Muscle layer of duodenum (tissue), 2 donors: ENCODE measurements at regions not wholly inside any gene's neighbourhood (a gene's known extent, or its start where the extent isn't known, plus 50 kb on each side); places are given as distances from the start of the nearest gene placed in this dataset.
"Not testable (repeated sequence)": the region's sequence is repeated elsewhere in the genome, so short reads cannot be mapped to it uniquely, and the experiment has no call there.

Experiments
- H3K27ac ChIP-seq: one replicate; pipeline ENCODE4 v1.7.0; 2013; ENCODE audit warnings: mild to moderate bottlenecking, low read length
- H3K27me3 ChIP-seq: one replicate; pipeline ENCODE4 v1.7.0; 2013; ENCODE audit warnings: low read depth, mild to moderate bottlenecking, control low read depth, low read length
- H3K36me3 ChIP-seq, 2 donors: one replicate each; pipeline ENCODE4 v1.7.0; 2013; ENCODE audit warnings: low read length in 2 of 2, control low read depth in 1 of 2, mild to moderate bottlenecking in 1 of 2; ENCODE audit not compliant: insufficient read depth in 2 of 2, control insufficient read depth in 1 of 2
- H3K4me1 ChIP-seq, 2 donors: one replicate each; pipeline ENCODE4 v1.7.0; 2013; ENCODE audit warnings: low read length in 2 of 2, mild to moderate bottlenecking in 2 of 2, control low read depth in 1 of 2, moderate library complexity in 1 of 2; ENCODE audit not compliant: insufficient read depth in 2 of 2, control insufficient read depth in 1 of 2
- H3K4me3 ChIP-seq, 2 donors: one replicate each; pipeline ENCODE4 v1.7.0; 2013; ENCODE audit warnings: low read length in 2 of 2, low read depth in 1 of 2, mild to moderate bottlenecking in 1 of 2
- H3K9me3 ChIP-seq, 2 donors: one replicate each; pipeline ENCODE4 v1.7.0; 2013; ENCODE audit warnings: low read length in 2 of 2, control low read depth in 1 of 2, mild to moderate bottlenecking in 1 of 2; ENCODE audit not compliant: control insufficient read depth in 1 of 2
- donor health status: healthy.

GRCh38 chr19:30287259-30287658 lies 84.9 kb upstream of the ZNF536 start:
- Histone ChIP-seq H3K36me3 (no peaks in the 10 kb centered on the region), H3K4me1 (no peaks in the 10 kb centered on the region), H3K27me3 (no peaks in the 10 kb centered on the region), H3K27ac (no peak overlapping the region), H3K9me3 (no peaks in the 10 kb centered on the region), H3K4me3 (no peak overlapping the region)

DNA sequence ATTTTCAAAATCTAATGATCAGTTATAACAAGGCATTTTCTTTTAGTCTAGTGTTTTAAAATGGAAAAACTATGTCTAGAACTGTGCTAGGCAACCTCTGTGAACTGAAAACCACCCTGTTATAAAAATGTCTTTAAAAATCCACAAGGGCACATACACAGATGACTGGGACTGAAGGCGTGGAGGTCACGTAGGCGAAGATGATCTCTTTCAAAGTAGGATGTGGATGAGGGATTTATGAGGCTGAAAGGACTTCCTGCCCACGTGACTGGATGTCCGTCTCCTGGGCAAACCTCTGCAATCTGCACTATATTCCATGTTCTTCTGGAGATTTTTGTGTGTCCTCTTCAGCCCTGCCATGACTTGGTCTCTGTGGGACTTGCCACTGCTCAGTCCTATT lies 84.2 kb upstream of the ZNF536 start:
- no peaks in the 10 kb centered on the region for H3K36me3 ChIP-seq
- H3K4me1 ChIP-seq, result no peaks in the 10 kb centered on the region
- H3K27me3 ChIP-seq, result no peaks in the 10 kb centered on the region
- H3K4me3 ChIP-seq, result no peak overlapping the region
- H3K9me3 ChIP-seq, result no peaks in the 10 kb centered on the region
- no peak overlapping the region for H3K27ac ChIP-seq

- Histone ChIP-seq H3K27me3 (no peaks in the 10 kb centered on the region), H3K9me3 (no peaks in the 10 kb centered on the region), H3K27ac (no peak overlapping the region), H3K4me3 (no peak overlapping the region), H3K4me1 (no peaks in the 10 kb centered on the region), H3K36me3 (no peaks in the 10 kb centered on the region)
Measured at GRCh38 chr19:30288911-30289310, 83.3 kb upstream of the ZNF536 start.

DNA sequence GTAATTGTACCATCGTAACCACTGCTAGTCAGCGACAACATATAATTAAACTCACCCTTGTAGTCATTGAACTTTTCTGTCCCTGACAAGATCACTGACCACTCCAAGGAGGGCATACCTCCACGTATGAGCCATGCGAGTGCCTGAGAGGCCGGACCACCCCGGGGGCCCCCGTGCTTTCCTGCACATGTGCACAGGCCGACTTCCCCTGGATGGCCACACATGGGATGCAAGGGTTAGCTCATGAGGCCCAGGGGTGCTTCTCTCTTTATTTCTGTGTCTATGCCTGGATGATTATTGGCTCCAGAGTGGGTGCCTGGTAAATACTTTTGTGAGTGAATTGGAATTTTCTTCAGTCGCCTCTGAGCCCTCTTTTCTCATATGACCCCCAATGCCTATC lies 82.8 kb upstream of the ZNF536 start:
- Histone ChIP-seq H3K27me3 (no peaks in the 10 kb centered on the region), H3K4me3 (no peak overlapping the region), H3K27ac (no peak overlapping the region), H3K4me1 (no peaks in the 10 kb centered on the region), H3K9me3 (no peaks in the 10 kb centered on the region), H3K36me3 (no peaks in the 10 kb centered on the region)

GRCh38 chr19:30290805-30291204 lies 81.4 kb upstream of the ZNF536 start:
- not testable (repeated sequence) for H3K9me3 ChIP-seq, H3K27me3 ChIP-seq, H3K4me3 ChIP-seq, H3K36me3 ChIP-seq, H3K27ac ChIP-seq, H3K4me1 ChIP-seq

DNA sequence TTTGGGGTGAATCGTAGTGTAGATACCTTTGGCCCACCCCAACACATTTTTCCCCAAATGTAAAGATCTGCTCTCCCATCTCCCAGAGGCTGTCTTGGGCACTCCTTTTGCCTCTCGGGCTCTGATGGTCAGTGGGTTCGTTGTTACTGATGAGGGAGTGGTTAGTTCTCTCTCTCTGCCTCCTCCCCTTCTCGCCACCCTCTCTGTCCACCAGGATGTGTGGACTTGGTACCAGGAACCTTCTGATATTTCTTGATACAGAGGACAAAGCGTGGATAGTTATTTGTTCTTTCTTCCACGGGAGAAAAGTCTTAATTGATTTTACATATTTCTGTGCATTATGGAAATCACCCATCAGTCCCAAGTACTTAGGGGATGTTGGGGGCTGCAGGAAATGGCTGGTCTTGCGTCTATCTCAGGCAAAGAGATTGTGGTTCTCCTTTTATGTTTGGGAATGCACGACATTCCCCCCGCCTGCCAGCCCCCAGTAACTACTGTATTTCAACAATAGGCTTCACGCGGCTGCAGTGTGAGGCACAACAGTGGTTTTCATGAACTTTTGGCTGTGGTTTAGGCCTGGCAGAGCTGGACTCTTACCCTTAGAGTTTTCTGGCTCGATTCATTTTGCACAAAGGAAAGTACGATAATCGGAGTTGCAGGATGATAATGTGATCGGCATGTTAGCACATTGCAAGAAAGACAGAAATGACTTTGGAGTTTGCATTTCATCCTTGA lies 79.0 kb upstream of the ZNF536 start:
- Histone ChIP-seq H3K27ac (no peak overlapping the region), H3K36me3 (no peaks in the 10 kb centered on the region), H3K9me3 (no peaks in the 10 kb centered on the region), H3K4me1 (no peaks in the 10 kb centered on the region), H3K4me3 (no peak overlapping the region), H3K27me3 (no peaks in the 10 kb centered on the region)

DNA sequence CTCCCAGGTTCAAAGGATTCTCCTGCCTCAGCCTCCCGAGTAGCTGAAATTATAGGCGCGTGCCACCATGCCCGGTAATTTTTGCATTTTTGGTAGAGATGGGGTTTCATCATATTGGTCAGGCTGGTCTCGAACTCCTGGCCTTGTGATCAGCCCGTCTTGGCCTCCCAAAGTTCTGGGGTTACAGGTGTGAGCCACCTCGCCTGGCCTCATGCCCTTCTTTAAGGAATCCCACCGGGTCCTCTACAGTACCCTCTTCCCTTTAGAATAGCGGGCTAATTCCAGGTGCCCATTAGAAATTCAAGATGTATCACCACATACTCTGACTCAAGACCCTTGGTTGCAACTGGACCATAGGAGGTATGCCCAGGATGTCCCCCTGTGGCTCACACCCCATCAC lies 74.2 kb upstream of the ZNF536 start:
- H3K27me3 ChIP-seq, result no peaks in the 10 kb centered on the region
- H3K9me3 ChIP-seq, result no peaks in the 10 kb centered on the region
- no peaks in the 10 kb centered on the region for H3K36me3 ChIP-seq
- no peak overlapping the region for H3K4me3 ChIP-seq
- no peaks in the 10 kb centered on the region for H3K4me1 ChIP-seq
- no peak overlapping the region for H3K27ac ChIP-seq

- no peaks in the 10 kb centered on the region for H3K36me3 ChIP-seq
- no peaks in the 10 kb centered on the region for H3K4me1 ChIP-seq
Measured at GRCh38 chr19:30303131-30303654, 69.0 kb upstream of the ZNF536 start.

GRCh38 chr19:30304540-30304939 lies 67.6 kb upstream of the ZNF536 start:
- H3K27me3 ChIP-seq, result no peaks in the 10 kb centered on the region
- H3K4me1 ChIP-seq, result no peaks in the 10 kb centered on the region
- H3K9me3 ChIP-seq, result no peaks in the 10 kb centered on the region
- no peaks in the 10 kb centered on the region for H3K36me3 ChIP-seq
- H3K27ac ChIP-seq, result no peak overlapping the region
- H3K4me3 ChIP-seq, result no peak overlapping the region

More at GRCh38 chr19:30303131-30303654, 69.0 kb upstream of the ZNF536 start:
- H3K27me3 ChIP-seq, result no peaks in the 10 kb centered on the region
- no peak overlapping the region for H3K27ac ChIP-seq
- H3K9me3 ChIP-seq, result no peaks in the 10 kb centered on the region
- H3K4me3 ChIP-seq, result no peak overlapping the region

DNA sequence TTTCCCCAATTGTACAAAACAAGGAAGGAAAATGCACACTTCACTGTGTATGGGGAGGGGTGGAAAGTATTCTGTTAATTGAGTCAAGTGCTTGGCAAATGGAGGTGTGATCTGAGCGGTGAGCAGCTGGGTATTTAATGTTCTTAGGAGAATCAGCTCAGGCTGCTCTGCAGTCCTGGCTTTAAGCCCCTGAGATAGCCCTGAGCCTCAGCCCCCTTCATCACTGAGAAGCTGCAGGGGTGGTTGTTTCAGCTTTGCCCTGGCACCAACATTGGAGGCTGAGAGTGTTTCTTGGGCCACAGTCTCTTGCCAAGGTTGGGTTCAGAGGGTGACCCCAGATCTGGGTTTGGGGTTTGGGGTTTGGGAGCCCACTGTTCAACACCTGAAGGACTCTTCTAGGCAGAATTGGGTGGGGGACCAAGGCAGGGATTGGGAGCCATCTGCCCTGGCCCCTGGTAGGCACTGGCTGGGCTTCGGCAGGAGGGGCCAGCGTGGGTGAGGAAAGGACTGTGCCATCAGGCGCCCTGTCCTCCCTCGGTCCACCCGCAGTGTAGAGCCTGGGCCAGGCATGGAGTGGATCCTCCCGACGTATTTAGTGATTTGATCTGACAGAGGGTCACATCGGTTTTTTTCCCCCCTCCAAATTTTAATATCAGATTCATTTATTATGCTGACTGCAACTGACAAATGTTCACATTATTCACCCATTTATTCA lies 66.7 kb upstream of the ZNF536 start:
- no peaks in the 10 kb centered on the region for H3K4me1 ChIP-seq

DNA sequence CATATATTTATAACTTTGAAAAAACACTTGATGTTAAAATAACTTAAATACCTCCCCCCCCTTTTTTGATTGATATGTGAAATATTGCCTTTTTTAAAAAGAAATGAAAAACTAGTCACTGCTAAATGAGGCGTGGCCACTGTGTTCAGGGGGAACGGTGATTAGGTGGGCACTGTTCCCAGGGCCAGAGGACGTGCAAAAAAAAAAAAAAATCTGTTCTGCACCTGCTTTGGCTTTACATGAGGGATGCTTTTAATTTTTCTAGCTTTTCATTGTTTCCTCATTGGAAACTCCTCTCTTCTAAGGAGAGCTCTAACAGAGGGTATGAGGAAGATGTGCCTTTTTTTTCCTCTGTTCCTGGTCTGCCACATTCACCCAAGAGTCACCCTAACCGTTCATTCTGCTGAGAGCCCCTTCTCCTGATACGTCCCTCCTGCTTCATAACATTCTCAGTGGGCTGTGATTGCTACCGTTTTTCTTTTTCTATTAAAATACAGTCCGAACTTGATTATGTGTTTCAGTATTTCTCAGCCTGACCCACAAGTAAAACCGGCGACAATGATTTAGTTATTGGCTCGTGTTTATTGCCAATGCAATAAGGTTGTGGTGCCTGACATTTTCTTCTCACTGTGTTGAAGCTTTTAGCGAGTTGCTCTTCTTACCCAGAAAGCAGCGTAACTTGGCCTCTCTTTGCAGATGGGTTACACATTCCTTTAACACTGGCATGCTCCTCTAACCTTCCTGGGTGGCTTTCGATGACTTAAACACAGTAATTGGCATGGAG lies 64.8 kb upstream of the ZNF536 start:
- no peaks in the 10 kb centered on the region for H3K36me3 ChIP-seq
- no peaks in the 10 kb centered on the region for H3K4me1 ChIP-seq
- no peak overlapping the region for H3K27ac ChIP-seq
- no peaks in the 10 kb centered on the region for H3K9me3 ChIP-seq
- no peak overlapping the region for H3K4me3 ChIP-seq
- H3K27me3 ChIP-seq, result no peaks in the 10 kb centered on the region

More for the DNA sequence above, 66.7 kb upstream of the ZNF536 start:
- Histone ChIP-seq H3K36me3 (no peaks in the 10 kb centered on the region), H3K9me3 (no peaks in the 10 kb centered on the region), H3K4me3 (no peak overlapping the region), H3K27me3 (no peaks in the 10 kb centered on the region), H3K27ac (no peak overlapping the region)
